Hematopoietic multipotent progenitor cell treated with erythropoietin and hydrocortisone succinate and interleukin-3 and kit ligand, for 4 days (in vitro differentiated cells): ENCODE measurements at regions not wholly inside any gene's neighbourhood (a gene's known extent, or its start where the extent isn't known, plus 50 kb on each side); places are given as distances from the start of the nearest gene placed in this dataset.
A peak's percentile ranks its signal among the peaks of the same experiment; 100 is the strongest.

Experiments used
- DNase-seq: peaks from one replicate; pipeline ENCODE4 v3.0.0-alpha.2; 2015

- DNase-seq: no peak
Observed at GRCh38 chr3:162021206-162021605, 524.6 kb downstream of the OTOL1 start.

- DNase-seq: no peak
Observed at GRCh38 chr3:162022911-162023310, 526.3 kb downstream of the OTOL1 start.

DNA sequence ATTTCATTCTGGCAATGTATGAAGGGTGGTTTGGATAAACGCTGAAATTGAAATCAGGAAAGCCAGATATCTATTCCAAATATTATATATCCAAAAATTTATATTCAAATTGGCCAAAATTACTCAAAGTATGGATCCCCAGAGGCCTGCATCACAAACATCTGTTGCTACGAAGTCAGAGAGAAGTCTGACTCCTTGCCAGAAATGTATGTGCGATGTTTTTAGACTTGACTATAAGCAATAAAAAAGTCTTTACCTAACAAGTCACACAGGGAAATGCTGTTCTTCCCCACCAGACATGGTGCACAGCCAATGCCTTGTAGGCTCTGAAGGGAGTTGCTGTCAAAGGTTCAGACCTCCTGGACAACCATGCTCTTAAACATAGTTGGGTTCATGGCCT is 533.1 kb downstream of the OTOL1 start:
- DNase-seq: no peak

DNA sequence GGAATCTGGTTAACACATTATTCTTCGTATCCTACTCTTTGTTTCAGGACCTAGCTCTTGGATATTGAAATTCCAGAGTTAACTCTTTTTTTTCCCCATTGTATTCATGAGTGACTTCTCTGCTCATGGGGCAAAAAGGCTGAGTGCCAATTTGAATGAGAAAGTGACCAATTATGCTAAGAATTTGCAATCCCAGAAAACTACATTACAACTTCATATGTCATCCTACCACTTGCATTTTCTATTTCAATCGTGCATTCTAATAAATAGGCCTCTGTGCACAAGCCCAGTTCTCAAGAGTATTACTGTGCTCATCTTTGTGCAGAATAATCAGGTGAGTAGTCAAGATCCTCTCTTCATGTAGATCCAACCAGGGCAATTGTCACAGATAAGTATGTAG is 537.8 kb downstream of the OTOL1 start:
- DNase-seq: no peak

DNA sequence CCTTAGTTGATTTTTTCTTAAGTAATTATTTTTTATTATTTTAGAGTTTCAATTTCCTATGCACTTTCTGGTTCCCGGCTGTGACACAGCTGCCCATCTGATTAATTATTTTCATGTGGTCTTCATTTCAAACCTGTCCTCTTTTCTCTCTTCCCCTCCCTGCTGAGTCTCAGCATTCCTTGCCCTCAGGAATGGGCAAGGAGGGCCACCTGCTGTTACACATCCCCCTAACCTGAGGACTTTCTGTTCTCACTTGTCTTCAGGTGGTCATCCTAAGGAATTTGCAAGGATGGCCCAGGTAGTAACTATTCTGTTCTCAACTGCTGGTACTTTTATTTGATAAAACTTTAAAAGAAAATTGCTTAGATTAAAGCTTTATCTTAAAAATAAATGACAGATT is 545.0 kb downstream of the OTOL1 start:
- DNase-seq: no peak

- DNase-seq: no peak
Observed at GRCh38 chr3:162052636-162053035, 556.0 kb downstream of the OTOL1 start.

GRCh38 chr3:162072656-162073164 is 576.1 kb downstream of the OTOL1 start:
- no peak for DNase-seq

DNA sequence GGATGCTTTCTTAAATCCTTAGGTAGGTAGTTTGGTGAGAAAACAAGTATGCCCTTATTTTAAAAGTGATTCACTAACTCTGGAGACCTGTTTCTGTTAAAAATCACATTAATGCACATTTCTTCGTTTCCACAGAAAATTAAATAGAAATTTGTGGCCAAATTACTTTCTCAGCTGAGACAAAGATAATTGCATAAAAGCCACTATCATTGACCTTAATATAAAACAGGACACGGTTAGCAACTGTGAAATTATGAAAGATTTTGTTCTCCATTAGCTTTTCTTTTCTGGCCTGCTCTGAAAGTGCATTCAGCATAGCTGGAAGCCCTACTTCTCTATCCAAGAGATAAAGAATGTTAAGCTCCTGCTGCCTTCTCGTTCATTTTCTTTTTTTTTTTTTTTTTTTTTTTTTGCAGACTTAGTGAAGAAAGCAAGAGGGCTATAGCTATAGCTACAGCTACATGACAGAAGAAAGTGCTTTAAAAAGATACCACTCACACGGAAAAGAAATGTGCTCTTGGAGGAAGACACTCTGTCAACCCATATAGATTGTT is 576.9 kb downstream of the OTOL1 start:
- no peak for DNase-seq

DNA sequence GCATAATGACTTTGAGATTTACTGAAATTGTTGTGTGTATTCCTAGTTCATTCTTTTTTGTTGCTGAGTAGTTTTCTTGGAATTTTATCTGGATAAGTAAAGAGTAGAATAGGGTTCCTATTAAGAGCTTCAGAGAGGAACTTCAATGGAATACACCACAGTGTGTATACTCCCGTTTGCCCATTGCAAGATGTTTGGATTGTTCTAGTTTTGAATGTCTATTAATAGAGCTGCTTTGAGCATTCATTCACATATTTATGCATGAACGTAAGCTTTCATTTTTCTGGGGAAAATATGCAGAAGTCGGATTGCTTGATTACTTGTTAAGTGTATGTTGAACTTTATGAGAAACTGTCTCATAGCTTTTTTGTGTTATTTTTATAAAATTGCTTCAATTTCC is 580.5 kb downstream of the OTOL1 start:
- no peak for DNase-seq

DNA sequence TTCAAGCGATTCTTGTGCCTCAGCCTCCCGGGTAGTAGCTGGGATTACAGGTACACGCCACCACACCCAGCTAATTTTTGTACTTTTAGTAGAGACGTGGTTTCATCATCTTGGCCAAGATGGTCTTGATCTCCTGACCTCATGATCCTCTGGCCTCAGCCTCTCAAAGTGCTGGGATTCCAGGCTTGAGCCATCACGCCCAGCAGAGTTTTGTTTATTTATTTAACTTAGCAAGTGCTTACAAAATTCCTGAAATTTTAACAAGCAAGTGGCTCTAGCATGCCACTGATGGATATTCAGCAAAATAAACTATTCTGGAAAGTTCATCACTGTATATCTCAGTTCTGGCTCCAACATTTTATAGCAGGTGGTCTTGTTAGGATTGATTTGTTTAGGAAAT is 585.9 kb downstream of the OTOL1 start:
- DNase-seq: no peak

GRCh38 chr3:162087361-162087760 is 590.8 kb downstream of the OTOL1 start:
- DNase-seq: no peak

DNA sequence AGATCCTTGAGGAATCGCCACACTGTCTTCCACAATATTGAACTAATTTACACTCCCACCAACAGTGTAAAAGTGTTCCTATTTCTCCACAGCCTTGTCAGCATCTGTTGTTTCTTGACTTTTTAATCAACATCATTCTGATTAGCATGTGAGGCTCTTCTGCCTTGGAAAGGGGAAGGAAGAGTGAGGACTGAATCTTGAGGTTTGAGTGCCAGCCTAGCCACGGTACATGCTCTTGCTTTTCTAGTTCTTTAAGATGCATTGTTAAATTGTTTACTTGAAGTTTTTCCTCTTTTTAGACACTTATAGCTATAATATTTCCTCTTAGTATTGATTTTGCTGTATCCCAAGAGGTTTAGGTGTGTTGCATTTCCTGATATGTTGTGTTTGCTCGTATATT is 596.1 kb downstream of the OTOL1 start:
- DNase-seq: peak; percentile 35

DNA sequence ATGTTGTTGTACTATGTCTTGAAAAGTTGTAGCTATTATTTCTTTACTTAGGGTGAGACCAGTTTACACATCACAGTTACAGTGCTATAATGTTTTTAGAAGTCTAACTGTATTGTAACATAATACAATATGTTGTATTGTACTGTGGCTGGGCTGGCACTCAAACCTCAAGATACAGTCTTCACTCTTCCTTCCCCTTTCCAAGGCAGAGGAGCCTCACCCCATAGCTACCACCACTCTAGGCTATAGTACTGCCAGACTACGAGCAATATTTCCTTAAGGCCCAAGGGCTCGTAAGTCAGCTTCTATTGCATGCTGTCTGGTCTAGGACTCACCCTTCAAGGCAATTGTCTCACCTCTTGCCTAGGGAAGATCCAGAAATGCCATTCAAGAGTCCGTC is 597.7 kb downstream of the OTOL1 start:
- DNase-seq: peak; percentile 51

- no peak for DNase-seq
Observed at GRCh38 chr3:162096874-162097273, 600.3 kb downstream of the OTOL1 start.

- DNase-seq: peak; percentile 5
Observed at GRCh38 chr3:162103808-162104207, 607.2 kb downstream of the OTOL1 start.

DNA sequence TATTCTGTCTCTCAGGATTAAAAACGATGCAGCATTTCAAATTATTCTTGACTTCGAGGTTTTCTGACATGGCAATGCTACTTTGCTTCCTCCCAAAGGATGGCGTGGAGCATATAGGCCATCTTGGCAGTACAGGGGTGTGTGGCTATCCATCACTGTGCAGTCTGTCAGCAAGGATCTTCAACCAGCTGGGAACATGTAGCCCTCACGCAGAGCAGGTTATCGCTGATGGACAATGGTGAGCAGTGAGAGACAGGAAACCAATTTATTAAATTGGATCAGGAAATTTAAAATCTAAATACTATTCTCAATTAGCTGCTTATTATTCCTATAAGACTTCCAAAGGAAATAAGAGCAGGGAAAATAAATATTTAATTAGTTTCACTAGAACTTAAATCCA is 615.3 kb downstream of the OTOL1 start:
- no peak for DNase-seq

- no peak for DNase-seq
Observed at GRCh38 chr3:162112719-162113118, 616.1 kb downstream of the OTOL1 start.

DNA sequence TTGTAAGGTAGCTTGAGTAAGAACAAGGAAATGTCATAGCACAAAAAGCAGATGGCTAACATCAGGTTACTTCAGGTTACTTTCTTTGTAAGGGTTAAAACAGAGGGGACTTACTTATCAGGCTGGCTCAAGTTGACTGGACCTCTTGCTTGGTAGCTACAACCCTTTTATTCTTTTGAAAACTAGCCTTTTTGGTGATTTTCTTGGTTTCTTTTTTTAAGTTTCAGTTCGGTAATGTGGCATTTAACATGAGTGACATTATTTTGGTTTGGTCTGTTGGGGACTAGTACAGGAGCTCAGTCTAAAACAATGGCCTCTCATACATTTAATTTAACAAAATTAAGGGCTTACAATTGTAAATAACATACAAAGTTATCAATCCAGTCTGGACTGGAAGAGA is 621.4 kb downstream of the OTOL1 start:
- no peak for DNase-seq

DNA sequence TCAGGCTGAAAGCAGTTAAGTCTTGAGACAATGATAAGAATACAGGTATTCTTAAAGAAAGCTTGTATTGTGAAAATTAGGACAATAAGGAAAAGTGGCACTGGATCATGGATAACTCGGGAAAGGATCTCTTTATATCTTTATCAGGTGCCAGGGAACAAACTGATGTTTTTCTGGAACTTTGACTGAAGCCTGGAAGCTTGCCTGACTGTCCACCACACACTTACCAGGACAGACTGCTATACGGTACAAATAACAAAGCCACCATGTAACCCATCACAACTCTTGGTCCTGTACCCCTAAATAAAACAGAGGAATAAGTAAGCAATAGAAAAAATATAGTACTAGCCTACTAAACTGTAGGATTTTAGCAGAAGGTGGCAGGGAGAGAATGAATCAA is 623.0 kb downstream of the OTOL1 start:
- DNase-seq: no peak

DNA sequence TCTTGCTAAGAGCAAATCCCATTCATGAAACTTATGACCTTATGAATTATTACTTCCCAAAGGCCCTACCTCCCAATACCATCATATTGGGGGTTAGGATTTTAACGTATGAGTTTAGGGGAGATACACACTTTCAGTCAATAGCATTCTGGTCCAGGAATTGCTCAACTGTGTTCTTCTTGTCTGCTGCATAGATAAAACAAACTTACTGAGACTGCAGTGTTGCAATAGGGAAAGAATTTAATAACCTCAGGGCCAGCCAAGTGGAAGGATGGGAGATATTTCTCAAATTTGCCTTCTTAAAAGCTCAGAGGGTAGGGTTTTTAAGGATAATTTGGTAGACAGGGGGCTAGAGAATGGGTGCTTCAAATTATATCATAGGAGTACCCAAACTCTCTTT is 625.8 kb downstream of the OTOL1 start:
- no peak for DNase-seq

DNA sequence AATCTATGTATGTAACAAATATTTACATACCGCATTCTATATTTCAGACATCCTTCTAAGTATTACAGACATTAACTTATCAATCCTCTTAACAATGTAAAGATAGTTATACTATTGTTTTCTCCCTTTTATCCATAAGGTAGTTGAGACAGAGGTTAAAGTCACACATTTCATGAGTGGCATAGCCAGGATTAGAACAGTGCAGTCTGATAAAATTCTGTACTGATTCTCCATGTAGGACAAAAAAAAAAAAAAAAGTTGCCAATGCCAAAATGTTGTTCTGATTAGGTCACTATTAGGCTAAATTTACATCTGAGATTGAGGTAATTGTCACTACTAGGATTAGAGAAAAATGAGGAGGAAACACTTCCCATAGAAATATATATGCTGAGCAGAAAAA is 629.2 kb downstream of the OTOL1 start:
- DNase-seq: no peak

- DNase-seq: no peak
Observed at GRCh38 chr3:162130582-162130981, 634.0 kb downstream of the OTOL1 start.

GRCh38 chr3:162132981-162133380 is 636.4 kb downstream of the OTOL1 start:
- no peak for DNase-seq

- DNase-seq: peak; percentile 79
Observed at GRCh38 chr3:162134571-162134970, 638.0 kb downstream of the OTOL1 start.

DNA sequence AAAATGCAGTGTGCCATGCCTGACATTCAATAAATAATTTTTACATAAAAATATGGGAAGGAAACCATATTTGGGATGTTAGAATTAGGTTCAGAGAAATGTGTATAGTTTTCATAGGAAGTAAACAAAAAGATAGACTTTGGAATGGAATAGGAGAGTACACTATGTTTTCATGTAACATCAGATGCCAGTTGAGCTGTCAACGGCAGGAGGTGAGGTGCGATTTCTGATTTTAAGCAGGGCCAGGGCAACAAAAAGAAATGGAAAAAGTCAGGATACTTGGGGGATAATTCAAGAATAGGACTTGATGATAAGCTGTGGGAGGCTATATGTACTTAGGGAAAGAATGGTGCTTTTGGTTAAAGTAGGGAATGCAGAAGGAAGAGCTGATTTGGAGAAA is 639.5 kb downstream of the OTOL1 start:
- DNase-seq: no peak

DNA sequence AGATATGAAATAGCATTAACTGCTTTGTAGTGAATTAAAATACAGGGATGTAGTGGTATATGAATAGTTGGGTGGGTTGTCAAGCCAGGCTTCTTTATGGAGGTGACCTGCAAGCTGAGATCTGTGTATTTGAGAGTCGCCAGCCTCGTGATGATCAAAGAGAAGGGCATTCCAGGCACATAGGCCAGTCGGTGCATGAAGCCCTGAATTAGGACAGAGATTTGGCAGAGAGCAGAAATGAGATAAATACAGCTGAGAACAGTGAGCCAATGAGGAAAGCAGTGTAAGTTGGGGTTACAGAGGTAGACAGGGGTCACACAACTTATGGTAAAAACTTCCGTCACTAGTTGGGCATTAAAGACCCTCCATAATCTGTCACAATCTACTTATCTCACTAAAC is 641.9 kb downstream of the OTOL1 start:
- no peak for DNase-seq
